EH (cell line): ENCODE measurements at regions not wholly inside any gene's neighbourhood (a gene's known extent, or its start where the extent isn't known, plus 50 kb on each side); places are given as distances from the start of the nearest gene placed in this dataset.
"Not testable (repeated sequence)": the region's sequence is repeated elsewhere in the genome, so short reads cannot be mapped to it uniquely, and the experiment has no call there.

Experiments used
- DNase-seq: peaks from one replicate; pipeline ENCODE4 v3.0.0-alpha.2; 2015; ENCODE audit warnings: low read depth

DNA sequence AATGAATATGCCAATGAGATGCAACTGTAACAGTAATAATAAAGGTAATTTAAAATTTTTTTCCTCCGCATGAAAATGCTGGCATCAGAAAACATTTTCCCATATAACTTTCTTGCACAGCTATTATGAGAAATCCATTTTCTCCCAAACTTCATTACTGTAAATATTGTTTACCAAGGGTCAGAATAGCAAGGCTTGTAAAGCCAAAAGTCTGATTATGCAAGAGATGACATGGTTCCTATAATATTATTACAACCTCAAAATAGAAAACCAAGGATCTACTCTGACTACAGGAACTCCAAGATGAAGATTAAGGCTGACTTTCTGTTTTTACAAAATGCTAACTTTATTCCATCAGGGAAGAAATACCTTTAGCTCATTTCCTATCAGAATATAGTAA, 162.7 kb upstream of the CDK1 start:
- DNase-seq = no peak

DNA sequence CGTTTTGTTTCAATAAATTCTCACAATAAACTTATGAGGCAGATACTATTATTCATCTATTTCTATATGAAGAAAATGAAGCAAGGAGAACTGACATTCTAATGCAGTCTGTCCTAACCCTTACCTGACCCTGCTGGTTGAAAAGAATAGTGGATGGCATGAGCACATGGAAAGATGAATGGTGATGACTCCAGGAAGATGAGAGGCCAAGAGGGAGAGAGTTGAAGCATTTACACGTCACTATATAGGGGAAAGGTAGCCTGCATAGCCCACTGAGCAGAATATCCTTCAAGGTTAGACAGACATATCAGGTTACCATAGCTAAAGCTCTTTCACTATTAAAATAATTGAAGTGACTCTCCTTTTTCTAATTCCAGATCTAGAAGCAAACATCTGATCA, 163.9 kb upstream of the CDK1 start:
- no peak for DNase-seq

DNA sequence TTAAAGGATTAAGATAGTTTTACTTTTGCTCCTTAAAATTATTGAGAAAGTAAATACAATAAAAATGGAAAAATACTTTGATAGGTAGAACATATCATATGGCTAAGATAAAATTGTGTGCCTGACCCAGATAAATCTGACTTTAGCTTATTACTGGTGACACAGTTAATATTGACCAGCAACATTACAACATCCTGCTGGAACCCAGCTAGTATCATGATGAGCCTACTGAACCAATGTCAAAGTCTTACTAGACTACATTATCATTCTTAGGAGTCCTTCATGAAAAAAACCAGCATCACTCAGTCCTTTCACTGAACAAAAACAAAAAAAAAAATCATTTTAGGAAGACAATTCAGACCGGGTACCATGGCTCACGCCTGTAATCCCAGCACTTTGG, 164.8 kb upstream of the CDK1 start:
- DNase-seq = no peak

DNA sequence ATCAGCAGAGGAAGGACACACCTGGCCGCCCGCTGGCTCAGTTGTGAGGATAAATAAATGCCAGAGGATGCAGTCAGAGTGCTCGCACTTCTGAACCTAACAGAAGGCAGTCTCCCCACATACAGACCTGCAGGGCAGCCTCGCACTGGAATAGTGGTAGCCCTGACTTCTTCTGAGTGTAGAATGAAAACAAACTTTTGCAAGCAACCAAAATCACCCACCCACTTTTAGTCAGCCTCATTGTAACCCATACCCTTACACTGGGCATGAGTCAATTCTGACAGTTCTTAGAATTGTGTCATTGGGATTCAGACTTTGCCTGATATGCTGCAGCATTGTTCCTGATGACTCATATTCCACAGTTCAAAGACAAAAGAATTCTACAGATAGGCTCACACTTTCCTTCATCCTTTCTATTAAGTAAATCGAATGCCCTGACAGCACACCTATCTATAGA, 167.0 kb upstream of the CDK1 start:
- DNase-seq = peak; percentile 36

DNA sequence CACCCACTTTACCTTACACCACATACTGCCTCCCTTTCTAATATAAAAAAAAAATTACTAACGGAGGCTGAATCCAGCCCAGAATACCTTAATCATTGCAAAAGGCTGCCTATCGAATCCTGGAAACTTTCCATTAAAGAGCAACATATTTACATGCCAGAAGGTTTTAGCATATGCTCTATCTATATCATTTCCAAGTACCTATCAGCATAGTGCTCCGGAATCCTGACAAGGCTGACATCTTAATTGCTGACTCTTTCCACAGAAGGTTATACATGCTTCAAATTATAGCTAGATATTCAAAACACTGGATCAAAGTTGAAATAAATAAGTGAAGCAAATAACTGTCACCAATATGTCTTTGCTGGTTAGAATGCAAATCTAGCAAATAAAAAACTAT, 170.9 kb upstream of the CDK1 start:
- DNase-seq = no peak

DNA sequence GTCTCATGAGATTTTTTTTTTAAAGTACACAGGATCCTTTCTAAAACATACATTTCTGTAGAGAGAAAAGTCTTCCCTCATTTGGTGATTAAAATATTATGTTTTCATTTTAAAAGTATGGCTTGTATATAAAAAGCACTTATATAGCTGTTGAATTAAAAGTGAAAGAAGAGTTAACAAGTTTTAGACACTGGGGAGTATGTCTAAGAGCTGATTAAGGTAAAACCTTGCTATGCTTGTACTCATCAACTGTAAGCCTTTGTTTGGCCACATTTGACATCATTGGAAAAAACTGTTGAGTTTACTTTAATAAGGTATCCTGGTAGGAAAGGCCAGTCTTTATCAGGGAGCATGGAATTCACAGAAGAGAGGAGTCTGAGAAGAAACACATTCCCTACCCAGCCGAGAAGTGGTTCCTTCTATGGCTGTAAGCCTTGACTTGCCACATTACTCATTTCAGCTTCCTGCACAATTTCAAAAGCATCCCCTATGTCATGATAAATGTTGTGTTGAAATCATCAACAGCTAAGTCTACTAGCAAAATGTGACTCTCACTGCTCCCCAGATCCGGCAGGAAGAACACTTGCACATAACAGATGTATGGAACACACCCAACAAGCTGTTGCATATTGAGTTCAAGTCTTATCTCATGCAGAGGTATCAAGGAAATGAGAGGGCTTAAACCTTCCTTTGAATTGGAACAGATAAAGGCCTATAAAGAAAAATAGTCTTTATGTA, 171.8 kb upstream of the CDK1 start:
- DNase-seq = no peak

DNA sequence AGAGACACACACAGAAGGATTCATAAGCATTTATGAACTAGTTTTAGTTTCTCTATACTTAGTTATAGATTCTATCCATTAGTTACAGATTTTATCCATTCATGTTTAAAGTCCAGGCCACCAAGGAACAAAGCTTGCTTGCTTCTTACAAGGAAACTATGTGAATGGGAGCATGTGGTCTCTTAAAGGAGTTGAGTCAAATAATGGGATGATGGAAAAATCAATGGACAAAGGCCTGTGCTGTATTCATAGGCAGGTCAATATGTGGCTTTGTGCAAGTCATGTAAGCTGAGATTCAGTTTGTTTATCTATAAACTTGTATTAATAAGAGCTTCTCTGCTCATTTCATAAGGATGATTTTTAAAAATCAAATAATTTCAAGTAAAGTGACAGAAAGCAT, 172.8 kb upstream of the CDK1 start:
- no peak for DNase-seq

DNA sequence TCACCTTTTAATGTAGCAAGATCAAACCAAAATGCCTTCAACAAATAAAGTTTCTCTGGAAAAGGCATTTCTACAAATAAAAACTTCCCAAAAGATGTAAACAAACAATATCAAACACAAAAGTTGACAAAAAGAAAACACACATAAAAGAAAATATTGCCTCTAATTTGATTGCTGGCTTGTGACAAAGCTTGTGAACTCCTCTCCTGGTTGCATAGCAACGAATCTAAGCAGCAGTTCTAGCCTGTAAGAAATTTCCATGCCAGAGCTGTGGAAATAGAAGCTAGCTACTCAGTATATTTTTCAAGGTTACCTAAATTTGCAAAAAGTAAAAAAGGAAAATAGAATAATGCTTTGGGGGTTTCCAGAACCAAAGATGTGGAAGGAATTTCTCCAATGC, 173.9 kb upstream of the CDK1 start:
- no peak for DNase-seq

DNA sequence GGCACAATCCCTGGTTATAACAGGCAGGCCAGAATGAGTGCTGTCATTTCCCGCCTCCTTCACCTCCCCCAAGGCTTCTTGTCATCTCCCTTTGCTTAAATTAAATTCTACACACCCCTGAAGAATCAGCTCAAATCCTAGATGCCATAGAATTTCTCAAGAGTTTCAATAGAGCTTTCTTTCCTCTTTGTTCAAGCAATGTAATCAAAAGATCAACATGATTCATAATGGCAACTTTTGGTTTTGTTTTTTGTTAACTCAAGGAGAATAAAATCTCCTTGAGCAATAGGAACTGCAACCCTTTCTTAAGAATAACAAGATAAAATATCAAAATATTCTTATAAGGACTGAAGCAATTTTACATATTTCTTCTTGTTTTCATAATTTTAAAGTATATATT, 180.8 kb upstream of the CDK1 start:
- DNase-seq = no peak

DNA sequence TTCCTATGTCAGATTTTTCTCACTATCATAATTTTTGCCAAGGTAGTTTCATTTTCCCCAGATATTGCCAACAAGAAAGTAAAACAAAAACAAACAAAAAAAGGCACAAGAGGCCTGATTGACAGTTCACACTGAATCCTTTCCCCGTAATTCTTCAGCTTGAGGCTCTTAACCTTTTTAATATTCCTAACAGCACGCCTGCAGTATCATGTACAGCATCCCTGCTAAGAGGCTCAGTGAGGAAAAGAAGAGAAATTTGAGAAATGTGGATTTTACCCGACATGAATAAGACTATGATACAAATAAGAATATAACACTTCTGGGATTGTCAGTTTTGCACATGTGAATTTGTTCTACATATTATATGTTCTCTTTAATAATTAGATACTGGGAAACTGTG, 182.4 kb upstream of the CDK1 start:
- no peak for DNase-seq

DNA sequence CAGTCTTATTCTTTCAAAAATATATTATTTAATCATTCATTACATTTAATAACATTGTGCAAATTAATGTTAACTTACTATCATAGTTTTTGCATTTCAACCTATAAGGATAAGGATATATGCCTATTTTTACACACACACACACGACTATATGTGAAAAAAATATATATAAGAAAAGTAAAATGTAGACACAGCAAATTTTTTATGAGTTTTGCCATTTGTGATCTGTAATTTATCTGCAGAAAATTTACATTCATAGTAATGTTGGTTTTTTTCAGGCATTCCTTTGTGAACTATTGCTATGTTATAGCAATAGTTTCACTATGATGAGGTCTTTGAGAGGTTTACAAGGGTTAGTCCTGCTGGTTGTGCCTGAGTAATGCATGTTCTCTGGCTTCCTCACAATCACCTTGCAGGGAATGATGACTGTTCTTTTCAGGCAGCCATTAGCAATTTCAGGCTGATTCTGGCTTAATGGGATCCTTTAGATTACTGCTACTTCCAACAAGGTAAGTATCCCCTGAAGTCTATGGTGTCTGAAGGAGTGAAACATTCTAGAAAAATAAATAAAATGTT, 183.7 kb upstream of the CDK1 start:
- DNase-seq = no peak

DNA sequence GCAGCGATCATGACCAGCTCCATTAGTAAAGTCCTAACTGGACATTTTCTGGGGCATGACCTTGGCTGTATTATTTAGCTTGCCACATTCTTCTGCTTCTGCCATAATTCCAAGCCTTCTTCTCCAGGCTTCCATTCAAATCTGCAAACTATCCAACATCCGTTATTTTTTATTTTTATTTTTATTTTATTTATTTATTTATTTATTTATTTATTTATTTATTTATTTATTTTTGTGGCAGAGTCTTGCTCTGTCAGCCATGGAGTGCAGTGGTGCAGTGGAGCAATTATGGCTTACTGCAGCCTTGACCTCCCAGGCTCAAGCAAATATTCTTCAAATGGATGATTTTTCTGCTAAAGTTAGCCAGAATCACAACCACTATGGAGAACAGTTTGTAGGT, 187.2 kb upstream of the CDK1 start:
- no peak for DNase-seq

DNA sequence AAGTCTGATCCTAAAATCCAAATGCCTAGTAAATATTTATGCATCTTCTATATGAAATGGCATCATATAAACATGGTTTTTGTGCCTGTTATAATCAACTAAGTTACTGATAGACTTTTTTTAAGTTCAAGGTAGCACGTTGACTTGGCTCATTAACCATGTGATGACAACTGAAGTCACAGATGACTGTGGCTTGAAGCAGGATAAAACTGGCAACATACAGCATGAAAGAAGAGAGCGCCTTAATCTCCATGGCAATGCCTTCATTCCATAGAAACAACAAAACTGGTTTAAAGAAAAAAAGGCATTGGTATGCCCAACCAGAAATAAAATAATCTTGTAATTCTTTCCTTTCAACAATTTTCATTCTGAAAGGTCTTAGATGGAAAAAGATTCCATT, 188.9 kb upstream of the CDK1 start:
- DNase-seq = no peak

DNA sequence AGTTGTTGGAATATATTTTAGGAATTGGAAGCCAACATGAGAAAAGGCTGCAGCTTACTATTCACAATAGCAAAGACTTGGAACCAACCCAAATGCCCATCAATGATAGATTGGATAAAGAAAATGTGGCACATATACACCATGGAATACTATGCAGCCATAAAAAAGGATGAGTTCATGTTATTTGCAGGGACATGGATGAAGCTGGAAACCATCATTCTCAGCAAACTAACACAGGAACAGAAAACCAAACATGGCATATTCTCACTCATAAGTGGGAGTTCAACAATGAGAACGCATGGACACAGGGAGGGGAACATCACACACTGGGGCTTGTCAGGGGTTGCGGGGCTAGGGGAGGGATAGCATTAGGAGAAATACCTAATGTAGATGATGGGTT, 192.1 kb upstream of the ANK3 start:
- not testable (repeated sequence) for DNase-seq

DNA sequence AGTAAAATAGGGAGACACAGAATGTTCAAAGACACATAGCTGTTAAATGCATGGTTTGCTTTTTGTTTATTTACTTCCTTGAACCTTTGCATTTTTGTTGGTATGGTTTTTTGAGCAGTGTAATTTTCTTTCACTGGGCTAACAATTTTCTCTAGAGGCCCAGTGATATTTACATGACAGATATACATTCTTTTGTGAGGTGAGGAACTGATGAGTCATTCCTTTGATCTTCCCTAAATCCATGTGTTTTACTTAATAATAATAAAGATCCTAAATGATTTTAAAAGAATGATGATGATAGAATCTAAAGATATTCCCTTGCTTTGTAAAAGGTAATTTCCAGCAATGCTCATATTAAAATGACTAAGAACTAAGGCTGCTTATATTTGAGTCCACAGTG, 188.5 kb upstream of the ANK3 start:
- no peak for DNase-seq

DNA sequence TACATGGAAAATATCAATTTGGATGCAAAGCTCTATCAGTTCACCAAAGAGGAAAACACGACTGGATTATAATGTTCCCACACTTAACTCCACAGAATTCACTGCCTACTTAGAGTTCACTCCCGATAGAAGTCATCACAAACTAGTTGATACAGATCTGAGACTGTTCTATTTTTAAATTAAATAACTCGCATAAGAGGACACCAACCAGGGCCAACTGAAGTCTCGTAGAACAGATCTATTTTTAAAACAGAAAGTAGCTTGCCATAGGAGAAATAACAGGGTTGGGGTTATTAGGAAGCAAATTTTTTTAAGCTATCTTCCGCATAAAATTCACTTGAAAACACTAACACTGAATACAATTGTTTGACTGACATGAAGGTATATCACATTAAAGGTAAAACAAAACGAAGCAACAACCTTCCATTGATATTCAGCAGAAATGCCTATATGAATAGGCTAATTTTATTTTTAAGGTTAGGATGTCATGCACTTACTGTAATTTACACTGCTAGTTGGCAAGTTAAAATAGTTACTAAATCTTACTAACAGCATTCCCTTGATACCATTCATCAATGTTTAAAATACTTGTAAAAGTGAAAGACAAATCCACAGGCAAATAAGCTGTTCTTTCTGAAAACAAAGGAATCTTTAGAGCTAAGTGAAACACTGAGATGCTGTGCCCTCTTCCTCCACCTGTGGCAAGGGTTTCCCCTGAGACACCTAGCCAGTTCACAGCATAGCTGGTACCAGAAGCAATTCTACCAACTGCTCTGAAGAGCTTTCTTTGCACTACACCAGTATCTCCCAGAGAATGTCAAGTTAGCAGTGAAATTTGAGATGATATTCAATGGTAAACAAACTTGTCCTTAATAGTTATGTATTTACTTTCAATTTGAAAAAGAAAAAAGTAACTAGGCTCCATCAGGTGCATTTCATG, 186.7 kb upstream of the ANK3 start:
- no peak for DNase-seq

DNA sequence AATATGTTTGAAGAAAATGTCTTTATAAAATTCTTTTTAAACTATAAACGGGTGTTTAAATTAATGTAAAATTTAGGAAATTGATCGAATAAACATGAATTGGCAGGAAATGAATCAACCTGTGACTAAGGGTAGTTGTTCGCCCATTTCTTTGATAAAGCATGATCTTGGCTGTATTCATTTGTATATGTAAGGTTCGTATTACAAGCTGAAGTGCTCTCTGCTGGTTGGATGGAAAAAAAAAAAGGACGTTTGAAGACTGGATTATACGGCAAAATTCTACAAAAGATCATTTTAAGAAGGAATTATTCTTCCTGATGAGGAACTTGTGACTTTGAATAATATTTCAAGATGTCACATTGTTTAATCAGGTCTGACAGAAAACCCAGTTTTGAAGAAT, 185.4 kb upstream of the ANK3 start:
- DNase-seq = no peak

DNA sequence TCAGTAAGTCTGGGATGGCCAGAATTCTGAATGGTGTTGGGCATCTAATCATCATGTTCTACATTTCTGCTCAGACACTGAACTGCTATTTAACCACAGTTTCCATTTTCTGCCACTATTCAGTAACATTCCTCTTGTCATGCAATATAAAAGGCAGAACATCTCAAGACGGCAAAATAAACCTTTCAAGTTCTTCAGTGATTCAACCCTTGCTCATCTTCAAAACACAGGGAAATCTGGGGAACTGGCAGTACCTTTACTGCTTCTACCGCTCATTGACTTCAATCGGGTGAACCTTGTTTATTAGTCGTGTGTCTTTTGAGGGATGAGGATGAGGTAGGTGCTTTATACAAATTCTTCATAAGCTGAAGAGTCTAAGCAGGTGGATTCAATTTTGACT, 184.7 kb upstream of the ANK3 start:
- no peak for DNase-seq

DNA sequence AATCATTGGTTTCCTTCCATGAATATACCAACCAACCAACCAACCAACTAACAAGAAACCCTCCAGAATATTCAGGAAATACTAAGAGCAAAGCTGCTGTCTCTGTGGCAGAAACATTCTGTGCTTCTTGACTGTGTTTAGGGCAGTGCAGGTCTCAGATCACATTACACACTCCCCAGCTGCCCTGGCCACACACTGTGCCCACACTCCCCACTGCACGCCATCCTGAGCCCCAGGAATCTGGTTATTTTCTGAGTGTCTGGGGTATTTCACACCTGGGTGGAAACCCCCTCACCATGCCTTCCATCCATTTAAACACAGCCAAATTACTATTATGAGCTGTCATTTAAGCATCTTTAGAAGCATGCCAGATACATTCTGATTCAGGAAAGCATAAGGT, 183.7 kb upstream of the ANK3 start:
- no peak for DNase-seq

DNA sequence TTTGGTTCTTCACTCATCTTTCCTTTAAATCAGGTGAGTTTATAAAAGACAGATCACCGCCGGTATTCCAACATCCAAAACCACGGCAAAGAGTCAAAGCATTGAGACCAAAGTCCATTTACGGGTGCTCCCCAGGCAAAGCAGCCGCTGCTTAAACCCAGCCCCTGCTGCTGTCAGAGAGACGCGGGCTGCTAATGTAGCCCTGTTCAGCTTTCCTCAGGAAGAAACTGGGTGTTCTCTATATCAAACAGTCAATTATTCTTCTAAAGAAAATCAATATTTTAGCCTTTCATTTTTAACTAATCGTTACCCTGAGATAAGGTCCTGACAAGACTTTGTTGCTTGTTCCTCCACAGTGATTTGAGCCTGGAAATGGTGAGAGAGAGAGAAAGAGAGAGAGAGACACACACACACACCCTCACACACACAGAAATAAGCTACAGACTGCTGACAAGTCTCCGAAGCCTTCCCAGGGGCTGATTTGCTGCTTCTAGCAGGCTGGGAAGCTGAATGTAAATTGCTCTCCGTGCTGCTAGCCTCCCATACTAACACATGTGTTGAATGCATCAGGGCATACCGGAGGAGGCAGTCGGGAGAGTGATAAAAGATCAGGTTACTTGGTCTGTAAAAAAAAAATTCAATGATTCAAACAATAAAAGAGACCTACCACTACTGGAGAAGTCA, 183.0 kb upstream of the ANK3 start:
- peak; percentile 31 for DNase-seq

DNA sequence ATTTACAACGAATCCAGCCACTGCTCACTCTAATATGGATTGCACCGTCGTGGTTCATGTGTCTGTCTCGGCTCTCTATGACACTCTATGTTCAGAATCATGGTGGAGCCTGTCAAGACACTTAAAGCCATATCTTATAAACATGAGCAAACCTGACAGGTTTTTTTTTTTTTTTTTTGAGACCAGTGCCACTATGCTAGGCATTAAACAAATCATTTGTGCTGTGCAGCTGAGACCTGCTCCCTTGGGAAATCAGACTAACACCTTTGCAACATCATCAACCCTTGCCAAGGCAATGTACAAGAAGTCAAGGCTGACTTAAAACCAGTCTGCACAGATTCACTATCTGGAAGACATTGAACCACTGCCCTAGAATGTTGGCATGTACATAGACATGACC, 181.2 kb upstream of the ANK3 start:
- no peak for DNase-seq

DNA sequence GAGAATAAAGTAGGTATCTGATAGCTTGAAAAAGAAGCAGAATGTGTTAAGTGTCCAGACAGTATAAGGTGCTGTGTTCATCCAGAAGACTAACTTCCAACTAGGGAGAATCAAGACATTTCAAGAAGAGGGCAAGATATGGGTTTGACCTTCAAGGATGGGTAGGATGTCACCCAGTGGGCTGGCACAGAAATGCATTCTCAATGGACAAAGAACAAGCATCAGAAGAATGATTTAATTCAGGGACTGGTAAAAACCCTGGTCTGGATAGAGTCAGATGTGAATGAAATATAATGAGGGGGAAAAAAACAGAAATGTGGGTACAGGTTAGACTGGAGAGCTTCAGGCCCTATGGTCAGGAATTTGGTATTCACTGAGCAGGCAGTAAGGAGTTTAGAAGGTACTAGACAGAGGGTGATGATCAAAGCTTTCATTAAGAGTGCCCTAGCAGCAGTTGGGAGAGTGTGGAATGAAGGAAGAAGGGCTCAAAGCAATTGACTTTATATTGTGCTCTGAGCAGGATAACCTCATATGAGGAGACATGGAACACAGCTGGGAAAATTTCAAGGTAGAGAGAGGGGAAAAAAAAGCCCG, 180.7 kb upstream of the ANK3 start:
- no peak for DNase-seq
